ENCODE measurements at regions not wholly inside any gene's neighbourhood (a gene's known extent, or its start where the extent isn't known, plus 50 kb on each side); places are given as distances from the start of the nearest gene placed in this dataset.
"Not testable (repeated sequence)": the region's sequence is repeated elsewhere in the genome, so short reads cannot be mapped to it uniquely, and the experiment has no call there.

DNA sequence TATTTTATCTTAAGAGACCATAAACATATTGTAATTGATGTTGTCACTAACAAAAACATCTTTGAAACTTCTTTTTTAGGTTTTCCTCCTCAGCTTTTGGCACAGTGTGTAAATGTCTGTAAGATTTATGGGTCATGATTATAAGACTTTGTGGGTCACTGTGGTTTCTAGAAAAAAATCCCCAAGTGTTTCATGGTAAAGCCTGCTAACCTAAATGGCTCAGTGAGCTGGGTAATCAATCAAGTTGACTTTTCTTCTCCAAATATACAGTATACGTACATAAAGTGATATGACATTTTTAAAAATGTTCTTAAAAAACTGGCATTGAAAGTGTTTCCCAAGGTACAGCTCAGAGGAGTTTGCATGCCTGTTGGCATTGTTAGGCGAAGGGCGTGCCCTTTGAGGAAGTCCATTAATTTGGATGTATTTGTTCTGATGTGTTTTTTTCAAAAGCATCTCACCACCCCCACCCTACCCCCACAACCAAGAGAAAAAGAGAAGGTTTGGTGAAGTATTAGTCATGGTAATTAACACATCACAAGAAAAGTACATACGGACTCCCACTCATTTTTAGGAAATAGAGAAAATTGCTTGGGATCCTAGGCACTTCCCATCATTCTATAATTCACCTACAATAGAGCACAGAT is 385.4 kb upstream of the LRRC3B start (continued):
- TF ChIP-seq REST (IDR thresholded peaks at IDR 0.05; ENCODE audit: low read depth, low read length) (no peak), JUND (IDR thresholded peaks at IDR 0.05) (no peak), GATA2 (CRISPR knock-in tag; IDR thresholded peaks at IDR 0.05) (no peak), USF1 (IDR thresholded peaks at IDR 0.05; ENCODE audit: borderline replicate concordance, low read depth) (no peak), TAF1 (IDR thresholded peaks at IDR 0.05; ENCODE audit: borderline replicate concordance, low read depth, low read length) (no peak)

GRCh38 chr3:26244586-26244985 is 378.0 kb upstream of the LRRC3B start:
- H3K9ac ChIP-seq; H3K36me3 ChIP-seq (replicated peaks in 1 of 2; ENCODE audit: control insufficient read depth in 1 of 2, insufficient read depth in 2 of 2, low read length in 1 of 2); DNase-seq; H3K79me2 ChIP-seq (ENCODE audit: insufficient read depth); CTCF ChIA-PET; H3K9me2 ChIP-seq; H2AFZ ChIP-seq (ENCODE audit: low read depth); H3F3A ChIP-seq (replicated peaks; ENCODE audit: insufficient read depth); H3K4me3 ChIP-seq (ENCODE audit: low read depth in 2 of 2, low read length in 1 of 2); H3K9me3 ChIP-seq; H4K20me1 ChIP-seq (ENCODE audit: insufficient read depth); H3K27ac ChIP-seq (ENCODE audit: low read depth in 2 of 2, low read length in 1 of 2); H3K27me3 ChIP-seq (ENCODE audit: insufficient read depth); POLR2A ChIA-PET; H3K4me1 ChIP-seq (ENCODE audit: control insufficient read depth in 1 of 2, insufficient read depth in 2 of 2, low read depth in 1 of 2, low read length in 1 of 2); H3K4me2 ChIP-seq: not testable (repeated sequence)
- 68% methylated on average over 14 of the region's 14 CpGs for WGBS (ENCODE audit: low lambda C conversion rate)

DNA sequence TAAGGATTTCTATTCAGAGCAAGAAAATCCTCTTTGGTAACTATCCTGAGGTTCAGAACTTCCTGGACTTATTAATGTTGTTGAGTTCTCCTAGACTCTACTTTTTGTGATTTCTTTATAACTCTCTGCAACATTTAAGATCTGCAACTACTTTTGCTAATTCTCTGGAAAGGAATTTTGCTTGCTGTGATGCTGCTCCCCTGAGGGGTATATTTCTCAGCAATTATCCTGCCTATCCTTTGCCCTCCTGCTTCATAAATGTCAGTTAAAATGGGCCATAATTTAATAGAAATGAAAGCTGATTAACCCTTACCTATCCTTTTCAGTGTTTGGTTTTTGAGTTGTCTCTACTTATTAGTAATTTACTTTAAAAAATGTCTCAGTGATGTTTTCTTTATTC is 377.3 kb upstream of the LRRC3B start:
- Histone ChIP-seq H3K27ac (ENCODE audit: low read depth in 2 of 2, low read length in 1 of 2) (no peak overlapping the region), H3K36me3 (replicated peaks in 1 of 2; ENCODE audit: control insufficient read depth in 1 of 2, insufficient read depth in 2 of 2, low read length in 1 of 2) (no peaks in the 10 kb centered on the region), H3K9ac (no peak overlapping the region), H2AFZ (ENCODE audit: low read depth) (no peak overlapping the region), H3K79me2 (ENCODE audit: insufficient read depth) (no peaks in the 10 kb centered on the region), H3K9me3 (no peaks in the 10 kb centered on the region), H3K4me1 (ENCODE audit: control insufficient read depth in 1 of 2, insufficient read depth in 2 of 2, low read depth in 1 of 2, low read length in 1 of 2) (peaks cover 0 to 4% of the 10 kb centered on the region in 2 experiments; a peak in 1 of 4 replicates), H3K9me2 (no peaks in the 10 kb centered on the region), H4K20me1 (ENCODE audit: insufficient read depth) (no peaks in the 10 kb centered on the region), H3K4me2 (no peak overlapping the region), H3K27me3 (ENCODE audit: insufficient read depth) (no peaks in the 10 kb centered on the region), H3K4me3 (ENCODE audit: low read depth in 2 of 2, low read length in 1 of 2) (no peak overlapping the region), H3F3A (replicated peaks; ENCODE audit: insufficient read depth) (no peaks in the 10 kb centered on the region)
- no peak for DNase-seq
- CTCF ChIA-PET, result interaction anchor here (0.9 kb wide), 1 partner anchor 15 kb away, joined by 3 read pairs; no protein-coding TSS in a partner anchor
- POLR2A ChIA-PET, result no interaction called here
- TF ChIP-seq FOSL2 (IDR thresholded peaks at IDR 0.05; ENCODE audit: borderline replicate concordance, low read depth) (no peak), USF1 (IDR thresholded peaks at IDR 0.05; ENCODE audit: borderline replicate concordance, low read depth) (no peak), POLR2AphosphoS5 (IDR thresholded peaks at IDR 0.05; ENCODE audit: low read depth, low read length) (no peak), SIN3A (IDR thresholded peaks at IDR 0.05; ENCODE audit: borderline replicate concordance, low read depth, low read length) (no peak), GATA2 (CRISPR knock-in tag; IDR thresholded peaks at IDR 0.05) (no peak), FOXM1 (IDR thresholded peaks at IDR 0.05; ENCODE audit: low read depth) (no peak), RCOR1 (IDR thresholded peaks at IDR 0.05; ENCODE audit: low read length) (no peak)

Data from SK-N-SH (cell line).